GM18505 (cell line): ENCODE measurements at regions not wholly inside any gene's neighbourhood (a gene's known extent, or its start where the extent isn't known, plus 50 kb on each side); places are given as distances from the start of the nearest gene placed in this dataset.

Experiments used
- ATAC-seq: cut with Tn5 transposase; IDR thresholded peaks from one replicate; pipeline ENCODE4 v1.9.1; 2021; ENCODE audit not compliant: unreplicated experiment
- POLR2A ChIP-seq: IDR thresholded peaks from 4 replicates; pipeline ENCODE4 v1.6.1; 2011; ENCODE audit warnings: borderline replicate concordance; ENCODE audit not compliant: insufficient read depth, insufficient read length; ENCODE audit errors: extremely low read depth

GRCh38 chr2:78351208-78351607 is 674.3 kb upstream of the REG3G start:
- TF ChIP-seq POLR2A, result no peak
- ATAC-seq, result no peak

GRCh38 chr2:78353168-78353567 is 672.3 kb upstream of the REG3G start:
- no peak for TF ChIP-seq POLR2A
- ATAC-seq, result no peak

GRCh38 chr2:78355967-78356366 is 669.5 kb upstream of the REG3G start:
- no peak for TF ChIP-seq POLR2A
- ATAC-seq, result no peak

- ATAC-seq, result no peak
- no peak for TF ChIP-seq POLR2A
Measured at GRCh38 chr2:78383576-78383975, 641.9 kb upstream of the REG3G start.

- TF ChIP-seq POLR2A, result no peak
- ATAC-seq, result no peak
Measured at GRCh38 chr2:78397198-78397597, 628.3 kb upstream of the REG3G start.

- TF ChIP-seq POLR2A, result no peak
- ATAC-seq, result no peak
Measured at GRCh38 chr2:78407960-78408794, 617.3 kb upstream of the REG3G start.

- ATAC-seq, result no peak
- TF ChIP-seq POLR2A, result no peak
Measured at GRCh38 chr2:78408795-78409118, 616.7 kb upstream of the REG3G start.

- TF ChIP-seq POLR2A, result no peak
- no peak for ATAC-seq
Measured at GRCh38 chr2:78411303-78411702, 614.2 kb upstream of the REG3G start.

- no peak for TF ChIP-seq POLR2A
- no peak for ATAC-seq
Measured at GRCh38 chr2:78416625-78417300, 608.7 kb upstream of the REG3G start.

- no peak for TF ChIP-seq POLR2A
- ATAC-seq, result no peak
Measured at GRCh38 chr2:78417355-78417754, 608.1 kb upstream of the REG3G start.

GRCh38 chr2:78418021-78418420 is 607.5 kb upstream of the REG3G start:
- TF ChIP-seq POLR2A, result no peak
- no peak for ATAC-seq

- TF ChIP-seq POLR2A, result no peak
- ATAC-seq, result no peak
Measured at GRCh38 chr2:78420132-78420531, 605.4 kb upstream of the REG3G start.

- no peak for ATAC-seq
- no peak for TF ChIP-seq POLR2A
Measured at GRCh38 chr2:78423631-78424030, 601.9 kb upstream of the REG3G start.

GRCh38 chr2:78427170-78427569 is 598.3 kb upstream of the REG3G start:
- no peak for ATAC-seq
- TF ChIP-seq POLR2A, result no peak

- no peak for ATAC-seq
- no peak for TF ChIP-seq POLR2A
Measured at GRCh38 chr2:78431241-78431640, 594.3 kb upstream of the REG3G start.

GRCh38 chr2:78439122-78439521 is 586.4 kb upstream of the REG3G start:
- peak; percentile 68 for ATAC-seq
- no peak for TF ChIP-seq POLR2A
